NT2/D1 (cell line): ENCODE measurements at regions not wholly inside any gene's neighbourhood (a gene's known extent, or its start where the extent isn't known, plus 50 kb on each side); places are given as distances from the start of the nearest gene placed in this dataset.

Experiments used
- YY1 ChIP-seq: IDR thresholded peaks from 2 replicates; pipeline ENCODE4 v1.6.1; 2011; ENCODE audit not compliant: insufficient read length, insufficient read depth
- ZNF274 ChIP-seq: IDR thresholded peaks from 2 replicates; pipeline ENCODE4 v1.6.1; 2011; ENCODE audit warnings: mild to moderate bottlenecking, low read depth, low read length

GRCh38 chr20:60330461-60330860 is 372.2 kb downstream of the CDH26 start:
- no peak for TF ChIP-seq YY1
- no peak for TF ChIP-seq ZNF274
